ENCODE measurements at regions not wholly inside any gene's neighbourhood (a gene's known extent, or its start where the extent isn't known, plus 50 kb on each side); places are given as distances from the start of the nearest gene placed in this dataset.

- TF ChIP-seq CTCF (optimal IDR thresholded peaks at IDR 0.05 in 1 of 3, IDR thresholded peaks at IDR 0.05 in 1 of 3, conservative IDR thresholded peaks at IDR 0.05 in 1 of 3; ENCODE audit: extremely low read depth in 1 of 3, insufficient read depth in 2 of 3, low read length in 3 of 3) (no peak), EZH2 (IDR thresholded peaks at IDR 0.05; ENCODE audit: low read length) (no peak)
Measured at GRCh38 chr4:110781944-110782343, 159.1 kb upstream of the PITX2 start.

Measured in keratinocyte (primary cell).